Erythroblast (primary cell): ENCODE measurements at regions not wholly inside any gene's neighbourhood (a gene's known extent, or its start where the extent isn't known, plus 50 kb on each side); places are given as distances from the start of the nearest gene placed in this dataset.

Source experiments
- GATA1 ChIP-seq: IDR thresholded peaks from 2 replicates; pipeline ENCODE4 v1.6.1; 2011; ENCODE audit warnings: low read depth, mild to moderate bottlenecking, control low read depth, low read length, moderate library complexity
- POLR2A ChIP-seq: IDR thresholded peaks from 2 replicates; pipeline ENCODE4 v1.6.1; 2011; ENCODE audit warnings: mild to moderate bottlenecking, low read length

DNA sequence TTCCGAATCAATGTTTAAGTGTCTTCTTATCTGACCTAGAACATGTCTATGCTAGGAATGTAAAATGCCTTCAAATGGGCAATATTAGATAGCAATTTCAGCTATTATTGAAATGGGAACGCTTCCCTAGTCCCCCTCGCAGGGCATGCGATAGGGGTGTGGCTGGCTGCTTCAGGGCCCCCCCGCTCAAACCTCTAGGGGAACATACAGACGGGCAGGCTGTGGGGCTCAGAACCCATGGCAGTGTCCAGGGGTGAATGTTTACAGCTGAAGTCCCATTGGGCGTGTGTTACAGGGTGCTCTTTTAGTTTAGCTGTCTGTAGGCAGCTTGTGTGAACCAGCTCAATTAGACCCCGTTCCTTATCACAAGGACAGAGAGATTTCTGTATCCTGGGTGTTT lies 315.9 kb downstream of the DSEL start:
- TF ChIP-seq POLR2A (no peak), GATA1 (no peak)
